AG10803 (cell line): ENCODE measurements at regions not wholly inside any gene's neighbourhood (a gene's known extent, or its start where the extent isn't known, plus 50 kb on each side); places are given as distances from the start of the nearest gene placed in this dataset.

Experiments
- DNase-seq: peaks from one replicate; pipeline ENCODE4 v3.0.0; 2010; ENCODE audit warnings: low read depth
- H3K4me3 ChIP-seq: 2 replicates; pipeline ENCODE4 v1.5.1; 2011; ENCODE audit warnings: mild to moderate bottlenecking, low read length, control low read depth
- TF ChIP-seq, protein P1 (sequence below): conservative IDR thresholded peaks from 2 replicates; pipeline ENCODE4 v1.5.1; 2011; ENCODE audit warnings: mild to moderate bottlenecking, low read length, control low read depth, inconsistent platforms

DNA sequence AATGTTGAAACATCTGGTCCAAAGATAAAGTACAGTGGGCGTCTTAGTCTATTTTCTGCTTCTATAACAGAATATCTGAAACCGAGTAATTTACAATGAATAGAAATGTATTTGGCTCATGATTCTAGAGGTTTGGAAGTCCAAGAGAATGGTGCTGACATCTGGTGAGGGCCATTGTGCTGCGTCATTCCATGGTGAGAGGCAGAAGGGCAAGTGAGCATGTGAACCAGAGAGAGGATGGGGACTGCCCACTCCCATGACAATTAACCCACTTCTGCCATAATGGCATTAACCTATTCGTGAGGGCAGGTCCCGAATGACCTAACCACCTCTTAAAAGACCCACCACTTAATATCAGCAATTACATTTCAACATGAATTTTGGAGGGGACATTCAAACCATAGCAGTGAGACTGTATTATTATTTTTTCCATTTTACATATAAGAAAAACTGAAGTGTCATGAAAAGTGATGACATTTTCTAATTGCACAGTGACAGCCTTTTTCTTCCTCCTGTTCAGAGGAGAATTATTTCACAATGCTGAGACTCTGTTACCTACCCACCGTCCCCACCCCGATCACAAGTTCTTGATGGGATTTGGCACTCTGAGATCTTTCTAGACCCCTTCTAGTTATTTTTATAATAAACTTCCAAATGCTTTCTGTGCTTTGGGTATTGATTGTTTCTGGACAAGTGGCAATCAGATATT lies 238.8 kb downstream of the RPLP1 start:
- no peak for DNase-seq
- H3K4me3 ChIP-seq, result no peak overlapping the region
- TF ChIP-seq, protein P1, sequence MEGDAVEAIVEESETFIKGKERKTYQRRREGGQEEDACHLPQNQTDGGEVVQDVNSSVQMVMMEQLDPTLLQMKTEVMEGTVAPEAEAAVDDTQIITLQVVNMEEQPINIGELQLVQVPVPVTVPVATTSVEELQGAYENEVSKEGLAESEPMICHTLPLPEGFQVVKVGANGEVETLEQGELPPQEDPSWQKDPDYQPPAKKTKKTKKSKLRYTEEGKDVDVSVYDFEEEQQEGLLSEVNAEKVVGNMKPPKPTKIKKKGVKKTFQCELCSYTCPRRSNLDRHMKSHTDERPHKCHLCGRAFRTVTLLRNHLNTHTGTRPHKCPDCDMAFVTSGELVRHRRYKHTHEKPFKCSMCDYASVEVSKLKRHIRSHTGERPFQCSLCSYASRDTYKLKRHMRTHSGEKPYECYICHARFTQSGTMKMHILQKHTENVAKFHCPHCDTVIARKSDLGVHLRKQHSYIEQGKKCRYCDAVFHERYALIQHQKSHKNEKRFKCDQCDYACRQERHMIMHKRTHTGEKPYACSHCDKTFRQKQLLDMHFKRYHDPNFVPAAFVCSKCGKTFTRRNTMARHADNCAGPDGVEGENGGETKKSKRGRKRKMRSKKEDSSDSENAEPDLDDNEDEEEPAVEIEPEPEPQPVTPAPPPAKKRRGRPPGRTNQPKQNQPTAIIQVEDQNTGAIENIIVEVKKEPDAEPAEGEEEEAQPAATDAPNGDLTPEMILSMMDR, result no peak

DNA sequence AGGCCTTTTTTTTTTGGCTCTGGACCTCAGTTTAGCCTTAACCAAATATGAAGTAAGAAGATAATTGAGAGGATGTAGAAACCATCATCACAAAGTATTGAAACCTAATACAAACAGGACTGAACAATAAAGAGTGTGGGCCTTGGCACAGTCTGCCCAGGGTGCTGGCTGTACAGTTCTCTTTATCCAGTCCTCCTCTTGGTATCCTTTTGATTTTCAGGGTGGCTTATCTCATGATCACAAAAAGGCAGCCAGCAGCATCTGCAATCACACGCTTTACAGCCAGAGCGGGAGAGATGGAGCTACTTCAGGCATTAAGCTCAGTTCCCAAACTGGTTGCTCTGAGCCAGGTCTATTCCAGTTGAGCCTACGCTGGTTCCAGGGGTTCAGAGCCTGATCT lies 239.7 kb downstream of the RPLP1 start:
- TF ChIP-seq, protein P1, result no peak
- no peak overlapping the region for H3K4me3 ChIP-seq
- DNase-seq, result no peak

DNA sequence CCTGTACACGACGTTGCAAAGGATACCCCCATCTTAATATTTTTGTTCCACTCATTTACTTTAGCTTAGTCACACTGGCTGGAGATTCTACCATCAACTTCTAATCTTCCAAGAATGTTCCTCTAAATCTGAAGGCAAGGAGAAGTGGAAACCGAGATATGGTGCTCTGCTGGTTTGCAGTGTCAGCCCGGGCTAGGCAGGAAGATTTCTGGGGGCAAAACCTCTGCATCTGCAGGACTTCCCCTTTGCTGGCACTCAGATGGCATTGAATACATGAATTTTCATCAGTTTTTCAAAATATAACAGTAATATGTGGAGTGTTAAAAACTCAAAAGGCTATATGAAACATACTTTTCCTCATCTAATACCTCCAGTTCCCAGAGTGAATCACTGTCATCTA lies 240.4 kb downstream of the RPLP1 start:
- no peak for DNase-seq
- TF ChIP-seq, protein P1, result no peak
- H3K4me3 ChIP-seq, result no peak overlapping the region

DNA sequence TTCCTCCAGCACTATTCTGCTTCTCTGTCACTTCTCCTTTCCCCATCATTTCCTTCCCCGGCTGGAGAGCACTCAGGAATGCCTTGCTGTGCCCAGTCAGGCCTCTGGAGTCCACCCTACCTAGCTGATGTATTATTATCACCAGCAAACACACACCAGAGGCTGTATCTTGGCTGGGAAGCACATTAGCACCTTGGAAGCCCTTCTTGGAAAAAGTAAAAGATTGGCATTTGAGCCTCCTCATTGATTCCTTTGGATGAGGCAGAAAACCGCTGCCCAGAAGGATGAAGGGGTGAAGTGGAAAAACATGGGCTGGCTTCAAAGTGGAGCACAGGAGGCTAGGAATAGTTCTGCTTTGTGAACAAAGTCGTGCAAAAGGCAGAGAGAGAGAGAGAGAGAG lies 244.3 kb downstream of the RPLP1 start:
- TF ChIP-seq, protein P1, result no peak
- no peak for DNase-seq
- H3K4me3 ChIP-seq, result no peak overlapping the region

DNA sequence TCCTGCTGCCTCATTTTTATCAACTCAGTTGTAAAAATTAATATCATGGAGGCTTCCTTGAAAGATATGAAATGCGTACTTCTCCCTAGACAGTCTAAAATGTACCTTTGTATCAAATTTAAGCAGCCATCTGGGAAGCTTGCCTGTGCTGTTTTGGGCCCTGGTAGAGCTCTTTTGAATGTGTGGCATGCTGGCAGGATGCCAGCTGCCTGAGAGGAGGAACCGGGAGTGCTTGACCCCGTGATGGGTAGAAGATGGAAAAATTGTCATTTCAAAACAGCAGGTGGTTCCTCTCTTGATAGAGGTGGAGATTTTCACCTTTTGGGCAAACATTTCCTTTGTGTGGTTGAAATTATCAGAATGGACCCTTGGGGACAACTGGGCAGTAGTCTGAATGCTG lies 245.3 kb downstream of the RPLP1 start:
- TF ChIP-seq, protein P1, result no peak
- no peak overlapping the region for H3K4me3 ChIP-seq
- DNase-seq, result no peak

DNA sequence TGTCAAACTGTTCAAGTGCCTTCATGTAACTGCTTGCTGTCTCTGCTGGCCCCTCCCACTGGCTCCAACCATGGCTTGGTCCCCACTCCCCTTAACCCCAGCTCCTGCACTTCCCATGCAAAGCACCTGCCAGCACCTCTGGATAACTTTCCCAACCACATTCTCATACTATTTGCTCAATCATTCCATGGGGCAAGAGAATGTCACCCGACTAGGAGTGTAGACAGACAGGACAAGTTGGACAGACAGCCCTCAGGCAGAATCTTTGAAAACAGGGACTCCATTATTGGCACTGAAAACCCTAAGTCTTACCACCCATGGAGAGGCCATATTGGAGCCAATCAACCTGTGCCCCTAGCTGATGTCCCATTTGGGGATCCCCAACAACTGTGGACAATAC lies 246.5 kb downstream of the RPLP1 start:
- H3K4me3 ChIP-seq, result no peak overlapping the region
- TF ChIP-seq, protein P1, result no peak
- DNase-seq, result no peak

DNA sequence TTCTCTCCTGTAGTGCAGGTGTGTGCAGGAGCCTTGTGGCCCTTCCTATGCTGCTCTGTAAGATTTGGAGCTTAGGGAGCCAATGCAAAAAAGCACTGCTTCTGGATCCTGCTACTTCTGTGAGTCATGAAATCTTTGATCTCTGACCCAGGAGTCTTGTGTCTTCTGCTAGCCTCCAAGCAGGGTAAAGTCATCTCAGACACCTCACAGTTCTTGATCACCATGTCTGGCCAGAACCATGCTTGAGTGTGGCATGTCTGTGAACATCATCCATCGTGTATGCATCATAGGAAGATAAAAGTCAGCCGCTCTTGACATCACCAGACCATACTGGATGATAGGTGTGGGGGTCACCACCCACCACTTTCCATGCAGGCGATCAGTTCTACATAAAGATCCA lies 247.8 kb downstream of the RPLP1 start:
- H3K4me3 ChIP-seq, result no peak overlapping the region
- TF ChIP-seq, protein P1, result no peak
- DNase-seq, result no peak
